K562 (cell line): ENCODE measurements at regions not wholly inside any gene's neighbourhood (a gene's known extent, or its start where the extent isn't known, plus 50 kb on each side); places are given as distances from the start of the nearest gene placed in this dataset.

Source experiments
- CSDE1 ChIP-seq, 2 experiments: fragments of 450-650 bp; IDR thresholded peaks; 2 replicates each; pipeline ENCODE4 v1.6.1; 2016; ENCODE audit warnings: mild to moderate bottlenecking in 1 of 2
- DMBX1 ChIP-seq: fragments of 250-450 bp; sonication (Bioruptor Pico); IDR thresholded peaks from 2 replicates; pipeline ENCODE4 v1.8.0; 2022; ENCODE audit warnings: inconsistent platforms, mild to moderate bottlenecking, moderate library complexity, borderline replicate concordance
- E2F4 ChIP-seq: sonication (generic); formaldehyde crosslinking; IDR thresholded peaks from 2 replicates; pipeline ENCODE4 v1.8.0; 2022; ENCODE audit warnings: mild to moderate bottlenecking, low read depth, missing genetic modification reagents
- ETS2 ChIP-seq: IDR thresholded peaks from 2 replicates; pipeline ENCODE4 v1.6.1; 2016; ENCODE audit warnings: borderline replicate concordance, missing genetic modification characterization, mild to moderate bottlenecking, moderate library complexity, missing compliant biosample characterization; ENCODE audit not compliant: poor library complexity, severe bottlenecking
- ETV1 ChIP-seq: fragments of 450-650 bp; conservative IDR thresholded peaks from 2 replicates; pipeline ENCODE4 v1.6.1; 2016; ENCODE audit warnings: missing genetic modification characterization, control low read depth, low read depth, missing compliant biosample characterization
- FOXJ3 ChIP-seq: sonication (generic); formaldehyde crosslinking; IDR thresholded peaks from 2 replicates; pipeline ENCODE4 v1.4.0; 2020; ENCODE audit warnings: mild to moderate bottlenecking, missing genetic modification reagents
- GTF2A2 ChIP-seq: IDR thresholded peaks from 2 replicates; pipeline ENCODE4 v1.6.1; 2016; ENCODE audit warnings: mild to moderate bottlenecking, missing genetic modification characterization, missing compliant biosample characterization
- IFI16 ChIP-seq: fragments of 250-450 bp; sonication (Bioruptor Pico); IDR thresholded peaks from 2 replicates; pipeline ENCODE4 v2.1.2; 2022; ENCODE audit warnings: mild to moderate bottlenecking, inconsistent platforms
- IRF9 ChIP-seq: fragments of 450-650 bp; IDR thresholded peaks from 2 replicates; pipeline ENCODE4 v1.6.1; 2016; ENCODE audit warnings: missing biosample characterization, missing genetic modification characterization
- KDM4B ChIP-seq, 2 experiments: fragments of 450-650 bp in 1 of 2; sonication (generic) in 1 of 2; IDR thresholded peaks; 2 replicates each; pipeline ENCODE4 v1.6.1; 2016 to 2017; ENCODE audit warnings: borderline replicate concordance in 2 of 2, antibody characterized with exemption in 1 of 2, low read depth in 1 of 2, mild to moderate bottlenecking in 1 of 2
- L3MBTL2 ChIP-seq: fragments of 450-650 bp; IDR thresholded peaks from 2 replicates; pipeline ENCODE4 v1.6.1; 2016; ENCODE audit warnings: mild to moderate bottlenecking, moderate library complexity
- MAFK ChIP-seq: IDR thresholded peaks from 2 replicates; pipeline ENCODE4 v1.6.1; 2011; ENCODE audit warnings: low read length, improper control_type of control experiment
- MCM2 ChIP-seq: fragments of 450-650 bp; IDR thresholded peaks from 2 replicates; pipeline ENCODE4 v1.6.1; 2017; ENCODE audit warnings: low read depth, mild to moderate bottlenecking
- NFYB ChIP-seq: IDR thresholded peaks from 2 replicates; pipeline ENCODE4 v1.6.1; 2011; ENCODE audit warnings: mild to moderate bottlenecking, moderate library complexity; ENCODE audit not compliant: insufficient read length; ENCODE audit errors: extremely low read depth
- RNF2 ChIP-seq: sonication (generic); IDR thresholded peaks from 2 replicates; pipeline ENCODE4 v1.6.1; 2016
- SAFB2 ChIP-seq: fragments of 200-400 bp; formaldehyde crosslinking; IDR thresholded peaks from 2 replicates; pipeline ENCODE4 v1.6.1; 2018; ENCODE audit warnings: borderline replicate concordance, low read length, low read depth, moderate library complexity; ENCODE audit not compliant: severe bottlenecking
- SMARCA5 ChIP-seq: fragments of 450-650 bp; IDR thresholded peaks from 2 replicates; pipeline ENCODE4 v1.6.1; 2016
- SMARCB1 ChIP-seq: IDR thresholded peaks from 2 replicates; pipeline ENCODE4 v1.6.1; 2011; ENCODE audit warnings: improper control_type of control experiment, low read depth; ENCODE audit not compliant: insufficient read length
- ZC3H4 ChIP-seq: sonication (generic); formaldehyde crosslinking; IDR thresholded peaks from 2 replicates; pipeline ENCODE4 v1.9.0; 2021; ENCODE audit warnings: missing genetic modification reagents, borderline replicate concordance
- ZFPM2 ChIP-seq: fragments of 250-450 bp; sonication (Bioruptor Pico); IDR thresholded peaks from 2 replicates; pipeline ENCODE4 v1.5.1; 2022; ENCODE audit warnings: mild to moderate bottlenecking
- ZNF165 ChIP-seq: fragments of 250-450 bp; sonication (Bioruptor Pico); IDR thresholded peaks from 2 replicates; pipeline ENCODE4 v1.4.0; 2020; ENCODE audit warnings: borderline replicate concordance
- ZNF197 ChIP-seq: fragments of 200-800 bp; sonication (Bioruptor generic); IDR thresholded peaks from 2 replicates; pipeline ENCODE4 v1.6.1; 2016; ENCODE audit warnings: low read depth, missing genetic modification characterization, missing compliant biosample characterization
- ZNF217 ChIP-seq: sonication (generic); formaldehyde crosslinking; IDR thresholded peaks from 2 replicates; pipeline ENCODE4 v1.8.0; 2022; ENCODE audit warnings: mild to moderate bottlenecking, missing genetic modification reagents
- ZNF3 ChIP-seq: fragments of 250-450 bp; sonication (Bioruptor Pico); IDR thresholded peaks from 2 replicates; pipeline ENCODE4 v1.5.0; 2021; ENCODE audit warnings: mild to moderate bottlenecking, moderate library complexity
- ZNF518B ChIP-seq: fragments of 250-450 bp; sonication (Bioruptor Pico); IDR thresholded peaks from 2 replicates; pipeline ENCODE4 v1.5.0; 2021; ENCODE audit warnings: mild to moderate bottlenecking, moderate library complexity
- ZNF586 ChIP-seq: fragments of 450-650 bp; formaldehyde crosslinking; conservative IDR thresholded peaks from 2 replicates; pipeline ENCODE4 v1.4.0; 2020; ENCODE audit warnings: mild to moderate bottlenecking, moderate library complexity
- ZNF707 ChIP-seq: fragments of 250-450 bp; sonication (Bioruptor Pico); conservative IDR thresholded peaks from 2 replicates; pipeline ENCODE4 v1.8.0; 2022; ENCODE audit warnings: inconsistent platforms, mild to moderate bottlenecking, moderate library complexity
- ZNF830 ChIP-seq: fragments of 250-450 bp; sonication (Bioruptor Pico); IDR thresholded peaks from 2 replicates; pipeline ENCODE4 v1.5.0; 2021; ENCODE audit warnings: mild to moderate bottlenecking

- no peak for TF ChIP-seq FOXJ3 (CRISPR knock-in tag)
- TF ChIP-seq ETS2 (tag), result no peak
- no peak for TF ChIP-seq ZNF586 (CRISPR knock-in tag)
- no peak for TF ChIP-seq SAFB2
- no peak for TF ChIP-seq SMARCB1
- TF ChIP-seq ZC3H4 (CRISPR knock-in tag), result no peak
- no peak for TF ChIP-seq IFI16
- TF ChIP-seq IRF9 (tag), result no peak
- no peak for TF ChIP-seq ZNF707
- TF ChIP-seq MCM2, result no peak
- TF ChIP-seq DMBX1, result no peak
- no peak for TF ChIP-seq NFYB
- peak; percentile 30 for TF ChIP-seq L3MBTL2
- TF ChIP-seq RNF2, result peak; percentile 9; the same call in 1 of the 2 replicates
- no peak for TF ChIP-seq ZNF197
- TF ChIP-seq ZNF518B (CRISPR knock-in tag), result no peak
- TF ChIP-seq ZNF830 (CRISPR knock-in tag), result no peak
- no peak for TF ChIP-seq E2F4 (CRISPR knock-in tag)
- TF ChIP-seq CSDE1 (IDR thresholded peaks at IDR 0.05), result no peak
- no peak for TF ChIP-seq ZNF165 (CRISPR knock-in tag)
- TF ChIP-seq ZFPM2 (CRISPR knock-in tag), result no peak
- TF ChIP-seq SMARCA5, result no peak
- TF ChIP-seq ZNF217, result no peak
- TF ChIP-seq MAFK, result no peak
- no peak for TF ChIP-seq GTF2A2 (tag)
- no peak for TF ChIP-seq KDM4B (IDR thresholded peaks at IDR 0.05; ENCODE audit: borderline replicate concordance in 2 of 2, low read depth in 1 of 2)
- no peak for TF ChIP-seq ZNF3 (CRISPR knock-in tag)
- no peak for TF ChIP-seq ETV1
These were observed 233.0 kb upstream of the PROK2 start (continued) for GRCh38 chr3:72017935-72018334.
